ENCODE measurements at regions not wholly inside any gene's neighbourhood (a gene's known extent, or its start where the extent isn't known, plus 50 kb on each side); places are given as distances from the start of the nearest gene placed in this dataset.

DNA sequence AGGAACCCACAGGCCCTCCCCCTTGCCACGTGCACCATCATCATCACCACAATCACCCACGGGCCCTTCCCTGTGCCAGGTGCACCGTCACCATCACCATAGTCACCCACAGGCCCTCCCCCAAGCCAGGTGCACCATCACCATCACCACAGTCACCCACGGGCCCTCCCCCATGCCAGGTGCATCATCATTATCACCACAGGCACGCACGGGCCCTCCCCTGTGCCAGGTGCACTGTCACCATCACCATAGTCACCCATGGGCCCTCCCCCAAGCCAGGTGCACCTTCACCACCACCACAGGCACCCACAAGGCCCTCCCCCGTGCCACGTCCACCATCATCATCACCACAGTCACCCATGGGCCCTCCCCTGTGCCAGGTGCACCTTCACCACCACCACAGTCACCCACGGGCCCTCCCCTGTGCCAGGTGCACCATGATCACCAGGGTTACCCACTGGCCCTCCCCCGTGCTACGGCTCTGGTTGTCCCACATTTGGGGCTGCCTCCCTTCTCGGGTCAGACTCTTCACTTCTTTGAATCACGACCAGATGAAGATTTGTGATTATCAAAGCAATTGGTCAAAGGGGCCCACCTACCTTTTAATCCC, 69.1 kb upstream of the OLFM1 start:
- DNase-seq = no peak
- Histone ChIP-seq H3K27me3 (replicated peaks; ENCODE audit: control insufficient read depth, insufficient read depth, low read length) (no peaks in the 10 kb centered on the region), H3K4me3 (ENCODE audit: low read depth, low read length) (no peak overlapping the region), H3K9me3 (no peaks in the 10 kb centered on the region), H3K4me1 (no peaks in the 10 kb centered on the region), H3K36me3 (ENCODE audit: control insufficient read depth, insufficient read depth, low read length) (no peaks in the 10 kb centered on the region)
- TF ChIP-seq, protein P1, sequence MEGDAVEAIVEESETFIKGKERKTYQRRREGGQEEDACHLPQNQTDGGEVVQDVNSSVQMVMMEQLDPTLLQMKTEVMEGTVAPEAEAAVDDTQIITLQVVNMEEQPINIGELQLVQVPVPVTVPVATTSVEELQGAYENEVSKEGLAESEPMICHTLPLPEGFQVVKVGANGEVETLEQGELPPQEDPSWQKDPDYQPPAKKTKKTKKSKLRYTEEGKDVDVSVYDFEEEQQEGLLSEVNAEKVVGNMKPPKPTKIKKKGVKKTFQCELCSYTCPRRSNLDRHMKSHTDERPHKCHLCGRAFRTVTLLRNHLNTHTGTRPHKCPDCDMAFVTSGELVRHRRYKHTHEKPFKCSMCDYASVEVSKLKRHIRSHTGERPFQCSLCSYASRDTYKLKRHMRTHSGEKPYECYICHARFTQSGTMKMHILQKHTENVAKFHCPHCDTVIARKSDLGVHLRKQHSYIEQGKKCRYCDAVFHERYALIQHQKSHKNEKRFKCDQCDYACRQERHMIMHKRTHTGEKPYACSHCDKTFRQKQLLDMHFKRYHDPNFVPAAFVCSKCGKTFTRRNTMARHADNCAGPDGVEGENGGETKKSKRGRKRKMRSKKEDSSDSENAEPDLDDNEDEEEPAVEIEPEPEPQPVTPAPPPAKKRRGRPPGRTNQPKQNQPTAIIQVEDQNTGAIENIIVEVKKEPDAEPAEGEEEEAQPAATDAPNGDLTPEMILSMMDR (IDR thresholded peaks at IDR 0.05; ENCODE audit: insufficient read depth in 1 of 2, low read depth in 1 of 2, low read length in 1 of 2, severe bottlenecking in 1 of 2, unreplicated experiment in 1 of 2) = no peak
- BruUV-seq (replicated peaks) = no TSS peak
- Mint-ChIP-seq H3K4me3 (ENCODE audit: unreplicated experiment) (no peak overlapping the region), H3K4me1 (ENCODE audit: low read depth, unreplicated experiment) (no peaks in the 10 kb centered on the region), H3K9me3 (ENCODE audit: unreplicated experiment) (no peaks in the 10 kb centered on the region), H3K36me3 (ENCODE audit: insufficient read depth, unreplicated experiment) (no peaks in the 10 kb centered on the region), H3K27ac (ENCODE audit: unreplicated experiment) (no peak overlapping the region), H3K27me3 (ENCODE audit: insufficient read depth, unreplicated experiment) (peaks cover 25% of the 10 kb centered on the region)
- intact Hi-C loops (cut with micrococcal nuclease; ENCODE audit: unreplicated experiment) = no loop called here
- ChIA-PET CTCF (no interaction called here), POLR2A (no interaction called here)

DNA sequence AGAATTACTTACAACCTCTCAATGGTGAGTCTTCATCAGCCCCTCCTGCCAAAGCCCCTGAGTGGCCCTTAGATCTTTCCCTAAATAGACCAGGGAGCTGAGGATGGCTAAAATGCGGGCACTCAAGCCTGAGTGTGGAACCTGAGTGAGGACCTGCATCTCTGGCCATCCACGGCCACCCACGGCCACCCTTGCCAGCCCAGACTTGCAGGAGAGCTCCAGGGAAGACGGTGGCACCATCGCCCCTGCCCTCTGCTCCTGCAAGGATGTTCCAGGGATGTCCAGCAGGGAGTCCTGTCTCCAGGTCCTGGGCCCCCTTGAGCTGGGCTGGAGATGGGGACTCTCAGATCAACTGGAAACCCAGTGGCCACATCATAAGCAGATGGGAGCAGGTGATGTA, 68.2 kb upstream of the OLFM1 start:
- intact Hi-C loops (cut with micrococcal nuclease; ENCODE audit: unreplicated experiment) = no loop called here
- H3K4me3 ChIP-seq (ENCODE audit: low read depth, low read length) = no peak overlapping the region
- DNase-seq = no peak
- Mint-ChIP-seq H3K27me3 (ENCODE audit: insufficient read depth, unreplicated experiment) (peaks cover 27% of the 10 kb centered on the region), H3K4me3 (ENCODE audit: unreplicated experiment) (no peak overlapping the region), H3K27ac (ENCODE audit: unreplicated experiment) (no peak overlapping the region), H3K9me3 (ENCODE audit: unreplicated experiment) (no peaks in the 10 kb centered on the region), H3K4me1 (ENCODE audit: low read depth, unreplicated experiment) (no peaks in the 10 kb centered on the region), H3K36me3 (ENCODE audit: insufficient read depth, unreplicated experiment) (no peaks in the 10 kb centered on the region)
- no peaks in the 10 kb centered on the region for H3K36me3 ChIP-seq (ENCODE audit: control insufficient read depth, insufficient read depth, low read length)
- no peaks in the 10 kb centered on the region for H3K4me1 ChIP-seq
- TF ChIP-seq, protein P1 (IDR thresholded peaks at IDR 0.05; ENCODE audit: insufficient read depth in 1 of 2, low read depth in 1 of 2, low read length in 1 of 2, severe bottlenecking in 1 of 2, unreplicated experiment in 1 of 2) = no peak
- CTCF ChIA-PET = no interaction called here
- no peaks in the 10 kb centered on the region for H3K9me3 ChIP-seq
- POLR2A ChIA-PET = no interaction called here
- BruUV-seq (replicated peaks) = no TSS peak
- H3K27me3 ChIP-seq (replicated peaks; ENCODE audit: control insufficient read depth, insufficient read depth, low read length) = no peaks in the 10 kb centered on the region; the same call in none of the 2 replicates

DNA sequence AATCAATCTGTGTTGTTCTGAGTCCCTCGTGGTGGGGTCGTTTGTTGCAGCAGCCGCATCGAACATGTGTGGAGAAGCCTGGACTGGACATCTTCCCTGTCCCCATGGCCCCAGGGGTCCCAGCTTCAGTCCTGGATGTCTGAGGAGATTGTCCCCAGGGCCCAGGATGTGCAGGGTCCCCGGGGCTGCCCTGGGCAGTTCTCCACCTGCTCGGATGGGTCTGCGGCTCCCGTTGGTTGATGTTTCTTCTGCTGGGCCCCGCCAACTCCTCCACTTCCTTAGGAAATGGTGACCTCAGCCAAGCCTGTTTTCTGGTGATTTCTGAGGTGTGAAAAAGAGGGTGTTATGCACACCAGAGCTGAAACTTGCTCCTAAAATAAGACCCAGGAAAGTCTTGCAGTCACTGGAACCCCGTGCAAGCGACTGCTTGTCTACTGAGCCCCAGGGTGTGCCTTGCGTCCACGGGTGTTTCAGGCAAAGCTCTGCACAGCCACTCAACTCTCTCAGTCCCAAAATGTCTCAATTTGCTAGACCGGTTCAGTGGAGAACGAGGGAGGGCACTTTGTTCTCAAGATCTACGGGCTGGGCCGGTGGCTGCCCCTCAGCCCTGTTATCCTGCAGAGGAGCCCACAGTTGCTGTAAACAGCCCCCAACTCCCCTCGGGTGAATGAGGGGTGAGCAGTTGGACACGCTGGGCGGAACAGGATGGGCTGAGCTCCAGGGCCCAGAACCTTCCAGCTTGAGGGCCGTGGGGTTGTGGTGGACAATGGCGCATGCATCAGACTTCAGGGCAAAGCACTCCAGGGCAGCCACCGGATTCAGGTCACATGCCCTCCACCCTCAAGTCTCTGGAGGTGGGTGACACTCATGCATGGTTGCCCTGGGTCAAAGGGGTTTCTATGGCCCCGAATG, 66.7 kb upstream of the OLFM1 start:
- intact Hi-C loops (cut with micrococcal nuclease; ENCODE audit: unreplicated experiment) = no loop called here
- BruUV-seq (replicated peaks) = no TSS peak
- peaks cover 10% of the 10 kb centered on the region for H3K9me3 Mint-ChIP-seq (ENCODE audit: unreplicated experiment)
- ChIA-PET POLR2A (no interaction called here), CTCF (no interaction called here)
- no peaks in the 10 kb centered on the region; the same call in none of the 2 replicates for H3K27me3 ChIP-seq (replicated peaks; ENCODE audit: control insufficient read depth, insufficient read depth, low read length)
- no peaks in the 10 kb centered on the region for H3K36me3 ChIP-seq (ENCODE audit: control insufficient read depth, insufficient read depth, low read length)
- TF ChIP-seq, protein P1 (IDR thresholded peaks at IDR 0.05; ENCODE audit: insufficient read depth in 1 of 2, low read depth in 1 of 2, low read length in 1 of 2, severe bottlenecking in 1 of 2, unreplicated experiment in 1 of 2) = no peak
- no peak overlapping the region for H3K27ac Mint-ChIP-seq (ENCODE audit: unreplicated experiment)
- peaks cover 29% of the 10 kb centered on the region for H3K27me3 Mint-ChIP-seq (ENCODE audit: insufficient read depth, unreplicated experiment)
- DNase-seq = no peak
- no peaks in the 10 kb centered on the region for H3K36me3 Mint-ChIP-seq (ENCODE audit: insufficient read depth, unreplicated experiment)
- peaks cover 5% of the 10 kb centered on the region; the same call in 1 of the 2 replicates for H3K9me3 ChIP-seq
- H3K4me3 ChIP-seq (ENCODE audit: low read depth, low read length) = no peak overlapping the region
- H3K4me1 ChIP-seq = no peaks in the 10 kb centered on the region
- H3K4me1 Mint-ChIP-seq (ENCODE audit: low read depth, unreplicated experiment) = no peaks in the 10 kb centered on the region
- H3K4me3 Mint-ChIP-seq (ENCODE audit: unreplicated experiment) = no peak overlapping the region
